NCI-H1436 (cell line): ENCODE measurements at regions not wholly inside any gene's neighbourhood (a gene's known extent, or its start where the extent isn't known, plus 50 kb on each side); places are given as distances from the start of the nearest gene placed in this dataset.
"Not testable (repeated sequence)": the region's sequence is repeated elsewhere in the genome, so short reads cannot be mapped to it uniquely, and the experiment has no call there.

ENCODE experiments used
- DNase-seq: peaks from one replicate; lab custom pipeline; 2025; lab: John Stamatoyannopoulos, UW

GRCh38 chr17:77290759-77291558 lies 150.2 kb downstream of the SEC14L1 start:
- DNase-seq = not testable (repeated sequence)

- no peak for DNase-seq
Measured at GRCh38 chr17:77291591-77292386, 151.0 kb downstream of the SEC14L1 start.

GRCh38 chr17:77294761-77295160 lies 154.0 kb downstream of the SEC14L1 start:
- DNase-seq = no peak

GRCh38 chr17:77295241-77295853 lies 154.6 kb downstream of the SEC14L1 start:
- DNase-seq = no peak

- DNase-seq = no peak
Measured at GRCh38 chr17:77296769-77297409, 156.1 kb downstream of the SEC14L1 start.

GRCh38 chr17:77297693-77298666 lies 157.2 kb downstream of the SEC14L1 start:
- no peak for DNase-seq

GRCh38 chr17:77298811-77299210 lies 158.0 kb downstream of the SEC14L1 start:
- DNase-seq = no peak

GRCh38 chr17:77299256-77300015 lies 158.7 kb downstream of the SEC14L1 start:
- no peak for DNase-seq

- DNase-seq = no peak
Measured at GRCh38 chr17:77300016-77300686, 159.4 kb downstream of the SEC14L1 start.

GRCh38 chr17:77301694-77302266 lies 161.0 kb downstream of the SEC14L1 start:
- no peak for DNase-seq

- no peak for DNase-seq
Measured at GRCh38 chr17:77302682-77303081, 161.9 kb downstream of the SEC14L1 start.

- DNase-seq = no peak
Measured at GRCh38 chr17:77303620-77304019, 162.9 kb downstream of the SEC14L1 start.

GRCh38 chr17:77304051-77304745 lies 163.4 kb downstream of the SEC14L1 start:
- DNase-seq = no peak

- DNase-seq = no peak
Measured at GRCh38 chr17:77304746-77305473, 164.1 kb downstream of the SEC14L1 start.

GRCh38 chr17:77306048-77306789 lies 165.4 kb downstream of the SEC14L1 start:
- DNase-seq = no peak

GRCh38 chr17:77306790-77307478 lies 166.2 kb downstream of the SEC14L1 start:
- no peak for DNase-seq
